ENCODE measurements at regions not wholly inside any gene's neighbourhood (a gene's known extent, or its start where the extent isn't known, plus 50 kb on each side); places are given as distances from the start of the nearest gene placed in this dataset. TPM values are rescaled to one million over a fixed set of nuclear protein-coding genes. Genes with fewer than 3 reads are reported as not detected.

DNA sequence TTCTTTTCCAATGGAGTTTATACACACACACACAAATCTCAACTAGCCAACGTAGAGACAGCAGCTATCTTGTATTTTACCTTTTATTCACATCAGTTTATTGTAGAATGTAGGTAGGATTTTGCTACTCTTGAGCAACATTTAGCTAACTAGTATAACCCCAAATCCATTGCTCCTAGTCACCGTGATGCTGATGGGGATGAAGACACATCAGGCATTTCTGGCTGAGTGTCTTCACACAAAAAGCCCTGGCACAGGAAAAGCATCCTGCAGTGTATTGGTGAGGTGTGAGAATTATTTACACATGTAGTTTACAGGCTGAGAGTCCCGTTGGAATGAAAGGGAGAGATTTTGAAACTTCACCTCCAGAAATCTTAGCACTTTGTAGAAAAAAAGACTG lies 65.9 kb upstream of the FBXL4 start:
- DNase-seq (no peak), ATAC-seq (no peak)
- Histone ChIP-seq H3K36me3 (no peaks in the 10 kb centered on the region), H3K27ac (no peak overlapping the region), H3K27me3 (no peaks in the 10 kb centered on the region), H3K4me1 (no peaks in the 10 kb centered on the region), H3K9me3 (no peaks in the 10 kb centered on the region), H3K4me3 (no peak overlapping the region)
- intact Hi-C loops (cut with DNase I) = no loop called here
- TF ChIP-seq, protein P1, sequence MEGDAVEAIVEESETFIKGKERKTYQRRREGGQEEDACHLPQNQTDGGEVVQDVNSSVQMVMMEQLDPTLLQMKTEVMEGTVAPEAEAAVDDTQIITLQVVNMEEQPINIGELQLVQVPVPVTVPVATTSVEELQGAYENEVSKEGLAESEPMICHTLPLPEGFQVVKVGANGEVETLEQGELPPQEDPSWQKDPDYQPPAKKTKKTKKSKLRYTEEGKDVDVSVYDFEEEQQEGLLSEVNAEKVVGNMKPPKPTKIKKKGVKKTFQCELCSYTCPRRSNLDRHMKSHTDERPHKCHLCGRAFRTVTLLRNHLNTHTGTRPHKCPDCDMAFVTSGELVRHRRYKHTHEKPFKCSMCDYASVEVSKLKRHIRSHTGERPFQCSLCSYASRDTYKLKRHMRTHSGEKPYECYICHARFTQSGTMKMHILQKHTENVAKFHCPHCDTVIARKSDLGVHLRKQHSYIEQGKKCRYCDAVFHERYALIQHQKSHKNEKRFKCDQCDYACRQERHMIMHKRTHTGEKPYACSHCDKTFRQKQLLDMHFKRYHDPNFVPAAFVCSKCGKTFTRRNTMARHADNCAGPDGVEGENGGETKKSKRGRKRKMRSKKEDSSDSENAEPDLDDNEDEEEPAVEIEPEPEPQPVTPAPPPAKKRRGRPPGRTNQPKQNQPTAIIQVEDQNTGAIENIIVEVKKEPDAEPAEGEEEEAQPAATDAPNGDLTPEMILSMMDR (IDR thresholded peaks at IDR 0.05) = no peak

DNA sequence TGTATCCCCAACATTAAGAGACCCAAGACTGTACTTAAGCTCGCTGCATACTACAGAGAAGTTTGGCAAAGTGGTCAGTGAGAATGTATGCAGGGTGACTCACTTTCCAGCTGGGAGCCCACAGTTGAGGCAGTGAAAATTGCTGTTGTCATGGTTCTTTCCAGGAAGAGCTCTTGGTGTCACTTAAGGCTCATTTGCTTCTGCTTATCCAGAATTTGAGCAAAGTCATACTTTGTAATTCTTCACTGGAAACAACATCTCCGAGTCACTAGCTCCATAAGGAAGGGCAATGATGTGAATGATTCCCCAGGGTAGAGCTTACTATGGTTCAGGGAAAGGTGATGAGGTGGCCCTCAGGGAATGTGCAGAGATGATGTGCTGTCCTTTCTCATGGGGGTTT lies 65.4 kb upstream of the FBXL4 start:
- Histone ChIP-seq H3K4me1 (no peaks in the 10 kb centered on the region), H3K36me3 (no peaks in the 10 kb centered on the region), H3K27me3 (no peaks in the 10 kb centered on the region), H3K9me3 (no peaks in the 10 kb centered on the region), H3K4me3 (no peak overlapping the region), H3K27ac (no peak overlapping the region)
- ATAC-seq = peak; percentile 32
- intact Hi-C loops (cut with DNase I) = no loop called here
- DNase-seq = no peak
- TF ChIP-seq, protein P1 (IDR thresholded peaks at IDR 0.05) = no peak

DNA sequence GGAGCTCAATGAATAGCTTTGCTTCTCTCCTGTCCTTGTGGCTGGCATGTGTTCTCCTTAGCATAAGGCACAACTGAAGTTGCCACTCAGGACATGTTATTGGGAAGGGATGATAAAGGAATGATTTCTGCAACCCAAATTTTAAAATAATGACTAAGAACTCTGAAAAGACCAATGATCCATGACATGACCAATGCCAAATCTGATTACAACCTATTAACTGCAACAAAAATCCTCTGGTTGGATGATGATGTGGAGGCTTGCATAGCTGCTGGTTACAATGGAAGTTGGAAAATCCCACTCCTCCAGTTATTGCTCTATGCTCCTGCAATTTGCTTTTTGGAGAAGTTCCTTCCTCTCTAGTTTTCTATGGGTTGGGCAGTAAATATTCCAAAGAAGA lies 63.4 kb upstream of the FBXL4 start:
- H3K4me1 ChIP-seq = no peaks in the 10 kb centered on the region
- DNase-seq (no peak), ATAC-seq (no peak)
- no peaks in the 10 kb centered on the region for H3K36me3 ChIP-seq
- H3K27me3 ChIP-seq = no peaks in the 10 kb centered on the region
- no peak overlapping the region for H3K4me3 ChIP-seq
- TF ChIP-seq, protein P1 (IDR thresholded peaks at IDR 0.05) = no peak
- H3K9me3 ChIP-seq = no peaks in the 10 kb centered on the region
- H3K27ac ChIP-seq = no peak overlapping the region
- intact Hi-C loops (cut with DNase I) = no loop called here

DNA sequence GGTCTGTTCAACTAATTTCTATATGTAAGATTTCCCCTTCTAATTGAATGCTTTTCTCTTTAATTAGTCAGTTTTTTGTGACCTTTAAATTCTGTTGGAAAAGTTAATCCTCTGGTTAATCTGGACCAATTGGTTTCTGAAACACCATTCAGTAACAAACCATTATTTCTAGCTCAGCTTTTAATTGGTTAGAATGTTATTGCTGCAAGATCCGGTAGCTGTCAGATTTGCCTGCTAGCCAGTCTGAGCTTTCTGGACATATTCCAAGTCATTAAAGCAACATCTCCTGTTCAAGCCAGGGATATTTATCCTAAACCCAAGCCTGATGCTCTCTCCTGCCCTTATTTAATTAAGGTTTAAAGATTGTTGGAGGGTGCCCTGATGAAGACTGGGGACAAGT lies 55.1 kb upstream of the FBXL4 start:
- TF ChIP-seq, protein P1 (IDR thresholded peaks at IDR 0.05) = no peak
- no peak for ATAC-seq
- H3K36me3 ChIP-seq = no peaks in the 10 kb centered on the region
- no peak overlapping the region for H3K4me3 ChIP-seq
- intact Hi-C loops (cut with DNase I) = no loop called here
- H3K27me3 ChIP-seq = no peaks in the 10 kb centered on the region
- H3K27ac ChIP-seq = no peak overlapping the region
- DNase-seq = no peak
- H3K4me1 ChIP-seq = no peaks in the 10 kb centered on the region
- no peaks in the 10 kb centered on the region for H3K9me3 ChIP-seq

DNA sequence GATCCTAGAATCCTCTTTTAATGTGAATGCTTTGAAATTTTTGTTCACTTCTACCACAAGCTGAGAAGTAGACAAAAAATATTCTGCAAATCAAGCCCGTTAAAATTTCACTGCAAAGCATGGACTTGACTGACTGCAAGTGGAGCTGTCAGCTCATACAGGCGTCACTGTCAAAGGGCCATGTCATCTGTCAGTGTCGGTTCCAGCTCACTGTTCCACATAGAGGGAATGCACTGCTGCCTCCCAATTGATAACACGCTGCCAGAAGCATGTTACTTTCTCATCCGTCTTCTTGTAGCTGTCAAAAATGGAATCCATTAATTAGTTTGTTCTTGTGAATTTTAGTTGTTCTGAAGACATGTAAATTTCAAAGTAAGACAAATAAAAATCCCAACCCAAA lies 50.4 kb upstream of the FBXL4 start:
- Histone ChIP-seq H3K4me1 (no peaks in the 10 kb centered on the region), H3K27me3 (no peaks in the 10 kb centered on the region), H3K9me3 (no peaks in the 10 kb centered on the region), H3K4me3 (no peak overlapping the region), H3K36me3 (no peaks in the 10 kb centered on the region), H3K27ac (no peak overlapping the region)
- ATAC-seq (no peak), DNase-seq (no peak)
- intact Hi-C loops (cut with DNase I) = no loop called here
- TF ChIP-seq, protein P1 (IDR thresholded peaks at IDR 0.05) = no peak

Small RNA genes in the stretch of these regions (microRNA-seq; reads per million reads assigned to microRNA genes)
- not detected for gene MIR548AI (ENCODE audit: borderline microRNAs expressed)
